Esophagus muscularis mucosa (tissue), 4 donors: ENCODE measurements at regions not wholly inside any gene's neighbourhood (a gene's known extent, or its start where the extent isn't known, plus 50 kb on each side); places are given as distances from the start of the nearest gene placed in this dataset.

Experiments
- DNase-seq: peaks from one replicate; pipeline ENCODE4 v3.0.0-alpha.2; 2017; ENCODE audit errors: extremely low spot score
- H3K27ac ChIP-seq, 4 donors: fragments of 200-600 bp; sonication (generic); replicated peaks in 1 of 4; 1 replicate in 3 of 4; 2 replicates in 1 of 4; pipeline ENCODE4 v1.5.1; 2016 to 2019; ENCODE audit warnings: mild to moderate bottlenecking in 1 of 4
- H3K27me3 ChIP-seq, 4 donors: fragments of 200-600 bp; sonication (generic); one replicate each; pipeline versions ENCODE4 v1.5.1 to v1.6.0; 2016 to 2019
- H3K36me3 ChIP-seq, 4 donors: fragments of 200-600 bp; sonication (generic); one replicate each; pipeline ENCODE4 v1.5.1; 2016 to 2019
- H3K4me1 ChIP-seq, 4 donors: fragments of 200-600 bp; sonication (generic); one replicate each; pipeline ENCODE4 v1.5.1; 2016 to 2019
- H3K4me3 ChIP-seq, 4 donors: fragments of 200-600 bp; sonication (generic); 1 replicate in 2 of 4; 2 replicates in 2 of 4; pipeline ENCODE4 v1.5.1; 2016 to 2019; ENCODE audit warnings: mild to moderate bottlenecking in 4 of 4, moderate library complexity in 1 of 4
- H3K9me3 ChIP-seq, 4 donors: fragments of 200-600 bp; sonication (generic); 1 replicate in 3 of 4; 2 replicates in 1 of 4; pipeline ENCODE4 v1.5.1; 2016 to 2019
- CTCF ChIP-seq, 3 experiments: fragments of 200-600 bp in 2 of 3; fragments of 450-650 bp in 1 of 3; sonication (generic) in 2 of 3; IDR thresholded peaks; one replicate each; pipeline ENCODE4 v1.5.1; 2017 to 2019; ENCODE audit warnings: antibody characterized with exemption in 3 of 3, mild to moderate bottlenecking in 2 of 3, moderate library complexity in 1 of 3
- EP300 ChIP-seq: sonication (generic); formaldehyde crosslinking; IDR thresholded peaks from one replicate; pipeline ENCODE4 v1.6.1; 2017; ENCODE audit warnings: antibody characterized with exemption
- POLR2A ChIP-seq: fragments of 450-650 bp; IDR thresholded peaks from one replicate; pipeline ENCODE4 v1.6.1; 2017; ENCODE audit warnings: antibody characterized with exemption, moderate library complexity, mild to moderate bottlenecking, low read depth
- POLR2AphosphoS5 ChIP-seq, 2 donors: sonication (generic); formaldehyde crosslinking; IDR thresholded peaks; one replicate each; pipeline ENCODE4 v1.6.1; 2017; ENCODE audit warnings: antibody characterized with exemption in 2 of 2
- WGBS: methylation state at CpG from one replicate; pipeline ENCODE4 v1.1.5; 2018; 5-methylcytosine and 5-hydroxymethylcytosine counted together
- intact Hi-C: fragments of 100-400 bp; cut with DNase I; formaldehyde crosslinking; loops from one replicate; pipeline ENCODE4 v1.15.1; 2023

GRCh38 chr5:8473827-8474568, 605.0 kb downstream of the MTRR start:
- H3K4me3 ChIP-seq: no peak overlapping the region
- peaks cover 0 to 5% (median 0%) of the 10 kb centered on the region in 4 donors for H3K9me3 ChIP-seq
- H3K36me3 ChIP-seq: no peaks in the 10 kb centered on the region
- H3K27ac ChIP-seq: no peak overlapping the region
- H3K4me1 ChIP-seq: no peaks in the 10 kb centered on the region
- TF ChIP-seq EP300 (no peak), CTCF (IDR thresholded peaks at IDR 0.05) (no peak), POLR2A (no peak), POLR2AphosphoS5 (IDR thresholded peaks at IDR 0.05) (no peak)
- no peaks in the 10 kb centered on the region for H3K27me3 ChIP-seq
- no peak for DNase-seq
- intact Hi-C loops: no loop called here
- WGBS: 78% methylated on average over 6 of the region's 6 CpGs

- intact Hi-C loops: no loop called here
- TF ChIP-seq EP300: no peak
- Histone ChIP-seq H3K27me3 (no peaks in the 10 kb centered on the region), H3K4me3 (no peak overlapping the region), H3K36me3 (no peaks in the 10 kb centered on the region), H3K4me1 (no peaks in the 10 kb centered on the region), H3K9me3 (peaks cover 0 to 5% (median 0%) of the 10 kb centered on the region in 4 donors), H3K27ac (no peak overlapping the region)
- no peak for DNase-seq
- WGBS: 85% methylated on average over 1 of the region's 1 CpG
Measured at GRCh38 chr5:8474569-8474930, 605.6 kb downstream of the MTRR start.

- no peak for DNase-seq
Measured at GRCh38 chr5:8478326-8478725, 609.4 kb downstream of the MTRR start.

GRCh38 chr5:8481007-8481406, 612.1 kb downstream of the MTRR start:
- no peaks in the 10 kb centered on the region for H3K36me3 ChIP-seq
- no peak overlapping the region for H3K27ac ChIP-seq
- intact Hi-C loops: no loop called here
- no peak for DNase-seq
- H3K4me1 ChIP-seq: no peaks in the 10 kb centered on the region
- TF ChIP-seq CTCF (IDR thresholded peaks at IDR 0.05): no peak
- no peak for TF ChIP-seq POLR2A
- 100% methylated on average over 2 of the region's 2 CpGs for WGBS
- no peaks in the 10 kb centered on the region for H3K27me3 ChIP-seq
- H3K4me3 ChIP-seq: no peak overlapping the region
- H3K9me3 ChIP-seq: no peaks in the 10 kb centered on the region

More at GRCh38 chr5:8478326-8478725, 609.4 kb downstream of the MTRR start:
- 51% methylated on average over 2 of the region's 2 CpGs for WGBS
- Histone ChIP-seq H3K27me3 (no peaks in the 10 kb centered on the region), H3K36me3 (no peaks in the 10 kb centered on the region), H3K27ac (no peak overlapping the region), H3K9me3 (no peaks in the 10 kb centered on the region), H3K4me1 (no peaks in the 10 kb centered on the region), H3K4me3 (no peak overlapping the region)
- intact Hi-C loops: no loop called here
- TF ChIP-seq EP300 (no peak), POLR2AphosphoS5 (IDR thresholded peaks at IDR 0.05) (no peak), CTCF (IDR thresholded peaks at IDR 0.05) (no peak), POLR2A (no peak)

- Histone ChIP-seq H3K27me3 (no peaks in the 10 kb centered on the region), H3K36me3 (no peaks in the 10 kb centered on the region), H3K9me3 (peaks cover 0 to 19% (median 13%) of the 10 kb centered on the region in 4 donors), H3K4me1 (no peaks in the 10 kb centered on the region), H3K27ac (no peak overlapping the region), H3K4me3 (no peak overlapping the region)
- no peak for DNase-seq
- TF ChIP-seq EP300 (no peak), POLR2AphosphoS5 (IDR thresholded peaks at IDR 0.05) (no peak), POLR2A (no peak), CTCF (IDR thresholded peaks at IDR 0.05) (no peak)
- intact Hi-C loops: no loop called here
Measured at GRCh38 chr5:8491254-8491653, 622.3 kb downstream of the MTRR start.
